ENCODE measurements at regions not wholly inside any gene's neighbourhood (a gene's known extent, or its start where the extent isn't known, plus 50 kb on each side); places are given as distances from the start of the nearest gene placed in this dataset.

- Histone ChIP-seq H3K27me3 (no peaks in the 10 kb centered on the region), H3K4me3 (no peak overlapping the region), H3K9me3 (no peaks in the 10 kb centered on the region), H3K27ac (no peak overlapping the region), H3K36me3 (no peaks in the 10 kb centered on the region), H3K4me1 (ENCODE audit: insufficient read depth) (no peaks in the 10 kb centered on the region)
- TF ChIP-seq EP300 (IDR thresholded peaks at IDR 0.05) = no peak
- TF ChIP-seq CTCF (IDR thresholded peaks at IDR 0.05) = no peak
- TF ChIP-seq POLR2A (IDR thresholded peaks at IDR 0.05) = no peak
- DNase-seq = no peak
- intact Hi-C loops (cut with DNase I) = no loop called here
- WGBS, 3 donors = 92 to 93% (median 92%) methylated on average over 2 of the region's 2 CpGs
These were observed 125.3 kb upstream of the SPACA1 start for GRCh38 chr6:87922196-87922946.

GRCh38 chr6:87921034-87921433, 126.6 kb upstream of the SPACA1 start:
- H3K36me3 ChIP-seq = no peaks in the 10 kb centered on the region
- intact Hi-C loops (cut with DNase I) = no loop called here
- H3K27ac ChIP-seq = no peak overlapping the region
- H3K4me1 ChIP-seq (ENCODE audit: insufficient read depth) = no peaks in the 10 kb centered on the region
- H3K27me3 ChIP-seq = no peaks in the 10 kb centered on the region
- DNase-seq = no peak
- H3K9me3 ChIP-seq = no peaks in the 10 kb centered on the region
- no peak overlapping the region for H3K4me3 ChIP-seq
- WGBS, 3 donors = 93 to 98% (median 95%) methylated on average over 1 of the region's 1 CpG
- TF ChIP-seq POLR2A (IDR thresholded peaks at IDR 0.05) = no peak

GRCh38 chr6:87920245-87920644, 127.4 kb upstream of the SPACA1 start:
- H3K4me3 ChIP-seq = no peak overlapping the region
- no peaks in the 10 kb centered on the region for H3K9me3 ChIP-seq
- intact Hi-C loops (cut with DNase I) = no loop called here
- H3K36me3 ChIP-seq = no peaks in the 10 kb centered on the region
- H3K27me3 ChIP-seq = no peaks in the 10 kb centered on the region
- TF ChIP-seq CTCF (IDR thresholded peaks at IDR 0.05) (no peak), EP300 (IDR thresholded peaks at IDR 0.05) (no peak), POLR2A (IDR thresholded peaks at IDR 0.05) (no peak)
- no peak overlapping the region for H3K27ac ChIP-seq
- H3K4me1 ChIP-seq (ENCODE audit: insufficient read depth) = no peaks in the 10 kb centered on the region
- WGBS, 3 donors = 88% methylated on average over 3 of the region's 3 CpGs
- no peak for DNase-seq

- intact Hi-C loops (cut with DNase I) = loop anchor here in 1 of 4 donors (5.0 kb wide), 1 partner anchor 42 kb away; no protein-coding TSS in a partner anchor
- H3K4me3 ChIP-seq = no peak overlapping the region
These were observed 128.2 kb upstream of the SPACA1 start for GRCh38 chr6:87919416-87919815.

More at GRCh38 chr6:87919416-87919815, 128.2 kb upstream of the SPACA1 start:
- WGBS, 3 donors = 91 to 96% (median 96%) methylated on average over 1 of the region's 1 CpG
- Histone ChIP-seq H3K27ac (no peak overlapping the region), H3K27me3 (no peaks in the 10 kb centered on the region), H3K36me3 (no peaks in the 10 kb centered on the region), H3K4me1 (ENCODE audit: insufficient read depth) (no peaks in the 10 kb centered on the region), H3K9me3 (no peaks in the 10 kb centered on the region)
- no peak for TF ChIP-seq EP300 (IDR thresholded peaks at IDR 0.05)
- no peak for TF ChIP-seq POLR2A (IDR thresholded peaks at IDR 0.05)
- no peak for TF ChIP-seq CTCF (IDR thresholded peaks at IDR 0.05)
- no peak for DNase-seq

Data from ovary (tissue), 7 donors.